GM12875 (cell line): ENCODE measurements at regions not wholly inside any gene's neighbourhood (a gene's known extent, or its start where the extent isn't known, plus 50 kb on each side); places are given as distances from the start of the nearest gene placed in this dataset.

Experiments
- H3K4me3 ChIP-seq: one replicate; pipeline ENCODE4 v1.5.1; 2011; ENCODE audit warnings: low read depth, low read length, control low read depth
- TF ChIP-seq, protein P1 (sequence below): IDR thresholded peaks from 2 replicates; pipeline ENCODE4 v1.5.1; 2011; ENCODE audit warnings: low read depth, mild to moderate bottlenecking, control low read depth, inconsistent platforms, low read length, moderate library complexity, borderline replicate concordance; ENCODE audit not compliant: insufficient read depth

DNA sequence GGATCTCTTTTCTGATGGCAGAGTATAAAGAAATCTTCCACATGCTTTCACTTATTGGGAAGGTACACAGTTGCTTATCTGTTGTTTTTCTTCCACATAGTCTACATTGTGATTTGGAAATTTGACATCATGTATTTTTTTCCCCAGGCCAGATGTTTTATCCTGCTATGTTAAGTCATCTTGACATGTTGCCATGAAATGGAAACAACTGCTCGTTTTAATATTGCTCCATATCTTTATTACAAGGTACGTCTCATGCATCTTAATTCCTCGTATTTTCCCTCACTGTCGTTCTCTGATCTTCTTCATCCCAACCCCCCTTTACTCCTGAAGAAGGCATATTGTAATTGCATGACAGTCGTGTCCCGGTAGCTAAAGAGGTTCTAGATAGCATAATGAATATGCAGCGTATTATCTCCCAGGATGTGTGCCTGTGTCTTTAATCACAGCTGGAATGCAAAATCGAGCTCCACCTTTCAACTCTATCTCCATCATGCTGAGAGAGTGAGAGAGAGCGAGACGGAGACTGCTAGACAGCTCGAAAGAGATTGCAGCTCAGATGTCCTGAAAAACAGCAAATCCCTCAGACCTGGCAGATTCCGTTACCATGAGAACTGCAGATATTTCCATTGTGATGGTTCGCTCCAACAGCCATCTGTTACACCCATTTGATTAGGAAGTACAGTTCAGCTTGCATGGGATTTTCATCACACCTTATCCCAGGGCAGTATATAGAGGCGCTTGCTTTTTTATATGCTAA lies 281.7 kb downstream of the TMEM38B start:
- no peak overlapping the region for H3K4me3 ChIP-seq
- TF ChIP-seq, protein P1, sequence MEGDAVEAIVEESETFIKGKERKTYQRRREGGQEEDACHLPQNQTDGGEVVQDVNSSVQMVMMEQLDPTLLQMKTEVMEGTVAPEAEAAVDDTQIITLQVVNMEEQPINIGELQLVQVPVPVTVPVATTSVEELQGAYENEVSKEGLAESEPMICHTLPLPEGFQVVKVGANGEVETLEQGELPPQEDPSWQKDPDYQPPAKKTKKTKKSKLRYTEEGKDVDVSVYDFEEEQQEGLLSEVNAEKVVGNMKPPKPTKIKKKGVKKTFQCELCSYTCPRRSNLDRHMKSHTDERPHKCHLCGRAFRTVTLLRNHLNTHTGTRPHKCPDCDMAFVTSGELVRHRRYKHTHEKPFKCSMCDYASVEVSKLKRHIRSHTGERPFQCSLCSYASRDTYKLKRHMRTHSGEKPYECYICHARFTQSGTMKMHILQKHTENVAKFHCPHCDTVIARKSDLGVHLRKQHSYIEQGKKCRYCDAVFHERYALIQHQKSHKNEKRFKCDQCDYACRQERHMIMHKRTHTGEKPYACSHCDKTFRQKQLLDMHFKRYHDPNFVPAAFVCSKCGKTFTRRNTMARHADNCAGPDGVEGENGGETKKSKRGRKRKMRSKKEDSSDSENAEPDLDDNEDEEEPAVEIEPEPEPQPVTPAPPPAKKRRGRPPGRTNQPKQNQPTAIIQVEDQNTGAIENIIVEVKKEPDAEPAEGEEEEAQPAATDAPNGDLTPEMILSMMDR, result no peak

DNA sequence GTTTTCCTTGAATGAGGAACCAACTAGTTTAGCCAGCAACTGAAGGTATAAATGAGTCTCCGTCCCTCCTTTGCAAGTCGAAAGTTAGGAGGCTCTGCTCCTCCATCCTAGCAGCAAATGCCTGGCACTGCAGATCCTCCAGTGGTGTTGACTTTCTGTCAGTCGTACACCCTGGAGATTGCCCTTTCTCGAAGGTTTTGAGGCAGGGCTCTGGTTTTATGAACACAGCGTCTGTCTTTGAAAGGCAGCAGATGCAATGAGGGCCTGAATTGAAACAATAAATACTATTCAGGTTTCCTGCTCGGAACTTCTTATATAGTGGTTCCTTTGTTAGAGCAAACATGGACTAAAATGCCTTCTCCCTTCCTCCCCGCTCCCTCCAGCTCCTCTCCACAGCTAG lies 284.0 kb downstream of the TMEM38B start:
- H3K4me3 ChIP-seq, result no peak overlapping the region
- TF ChIP-seq, protein P1, result no peak

DNA sequence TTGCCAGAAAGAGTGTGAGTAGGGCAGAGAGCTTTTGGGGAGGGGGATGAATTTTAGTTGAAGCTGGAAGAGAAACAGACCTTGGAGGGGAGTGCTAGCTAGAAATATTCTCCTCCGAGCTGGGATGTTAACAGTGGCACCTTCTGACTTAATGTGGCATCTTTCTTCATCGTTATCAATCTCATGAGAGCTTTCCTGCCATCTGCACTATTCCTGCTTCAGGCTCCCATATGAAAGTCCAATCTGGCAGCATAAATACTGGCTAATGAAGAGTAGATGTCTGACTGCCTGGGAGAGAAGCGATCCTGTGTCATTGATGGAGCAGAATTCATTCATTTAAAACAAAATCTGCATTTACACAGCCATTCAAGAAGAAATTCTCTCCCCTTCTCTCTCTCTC lies 284.5 kb downstream of the TMEM38B start:
- no peak overlapping the region for H3K4me3 ChIP-seq
- TF ChIP-seq, protein P1, result no peak

DNA sequence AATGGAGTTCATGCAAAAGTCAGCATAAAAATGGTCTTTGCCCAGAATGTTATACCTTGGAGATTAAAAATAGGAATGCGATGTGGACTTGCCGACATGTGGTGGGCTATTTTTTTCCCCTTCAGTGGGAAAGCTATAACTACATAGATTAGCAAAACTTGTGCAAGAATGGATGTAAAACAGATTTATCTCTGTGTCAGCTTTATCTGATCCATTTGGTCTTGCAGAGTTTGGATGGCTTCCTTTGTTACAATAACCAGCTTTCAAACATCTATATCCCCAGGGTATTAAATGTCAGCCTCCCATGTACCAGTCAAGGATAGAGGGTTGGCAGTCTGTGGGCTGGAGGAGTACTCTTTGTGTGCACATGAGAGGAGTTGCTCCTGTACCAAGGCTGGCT lies 284.9 kb downstream of the TMEM38B start:
- TF ChIP-seq, protein P1, result no peak
- H3K4me3 ChIP-seq, result no peak overlapping the region

DNA sequence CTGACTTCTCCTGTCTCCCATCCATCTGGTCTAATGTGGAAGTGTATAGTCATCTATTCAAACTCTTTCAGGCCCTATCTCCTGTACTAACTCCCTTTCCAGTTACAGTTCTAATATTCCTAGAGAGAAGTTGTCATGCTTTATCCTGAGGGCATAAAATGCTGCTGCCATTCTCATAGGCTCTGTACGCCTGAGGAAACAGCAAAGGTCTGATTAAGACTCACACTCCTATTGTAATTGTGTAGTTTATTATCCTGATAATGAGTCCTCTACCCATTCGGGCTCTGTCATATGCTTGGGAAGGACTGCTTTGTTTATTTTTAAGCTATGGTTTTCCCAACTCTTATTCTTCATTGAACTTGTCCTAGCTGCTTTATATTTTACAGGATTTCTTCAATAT lies 290.4 kb downstream of the TMEM38B start:
- H3K4me3 ChIP-seq, result no peak overlapping the region
- TF ChIP-seq, protein P1, result no peak

DNA sequence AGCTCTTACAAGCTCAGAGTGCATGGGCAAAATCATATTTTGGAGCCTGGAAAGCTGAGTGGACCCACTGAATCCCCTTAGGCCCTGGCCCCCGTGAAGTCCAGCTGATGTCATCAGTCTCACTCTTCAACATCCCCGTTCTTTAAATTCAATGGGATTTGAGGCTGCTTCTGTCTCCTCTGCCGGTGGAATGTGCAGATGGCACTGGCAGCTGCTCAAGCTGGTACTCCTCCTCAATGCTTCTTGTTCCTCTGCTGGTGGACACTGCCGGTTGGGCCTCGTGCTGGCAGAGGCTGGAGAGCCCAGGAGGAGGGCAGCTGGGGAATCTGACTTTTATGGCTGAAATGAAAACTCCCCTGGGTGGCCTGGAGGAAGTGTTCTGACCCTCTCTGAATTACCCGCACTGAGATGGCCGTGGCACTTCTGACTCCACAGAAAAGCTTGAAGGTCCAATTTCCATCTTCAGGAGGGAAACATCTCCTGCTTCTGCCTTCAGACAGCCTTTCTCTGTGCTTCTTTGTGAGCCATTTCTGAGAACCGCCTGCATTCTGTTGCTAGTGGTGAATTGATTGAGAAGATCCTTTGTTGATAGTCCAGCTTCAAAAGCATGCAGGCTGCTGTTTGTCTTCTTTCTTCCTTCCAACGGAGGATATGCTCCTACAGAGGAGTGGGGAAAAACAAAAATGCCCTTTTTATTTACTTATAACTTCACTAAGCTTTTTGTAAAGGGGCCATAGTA lies 298.9 kb downstream of the TMEM38B start:
- H3K4me3 ChIP-seq, result no peak overlapping the region
- TF ChIP-seq, protein P1, result no peak
